ENCODE measurements at regions not wholly inside any gene's neighbourhood (a gene's known extent, or its start where the extent isn't known, plus 50 kb on each side); places are given as distances from the start of the nearest gene placed in this dataset.

DNA sequence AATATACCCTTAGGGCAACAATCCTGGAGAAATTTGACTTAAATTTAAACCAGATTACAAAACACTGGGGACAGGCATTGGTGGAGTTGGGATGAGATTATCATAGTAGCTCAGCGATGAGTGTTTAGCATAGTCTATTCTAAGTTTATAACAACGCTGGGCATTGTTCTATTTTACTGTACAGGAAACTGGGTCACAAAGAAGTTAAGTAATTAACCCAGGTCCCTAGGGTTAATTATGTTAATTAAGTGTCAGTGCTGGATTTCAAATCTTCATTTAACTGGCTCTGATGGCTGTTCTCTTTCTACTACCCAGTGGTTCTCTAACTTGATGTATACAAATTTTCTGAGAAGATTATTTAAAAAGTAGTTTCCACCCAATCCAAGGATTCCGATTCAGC, 388.9 kb downstream of the KCNRG start:
- H3K9me3 ChIP-seq (ENCODE audit: low read length), result no peaks in the 10 kb centered on the region
- H3F3A ChIP-seq (ENCODE audit: insufficient read depth, low read length), result no peaks in the 10 kb centered on the region
- H3K4me3 ChIP-seq (ENCODE audit: low read depth, low read length, poor library complexity, severe bottlenecking), result no peak overlapping the region
- H4K20me1 ChIP-seq (ENCODE audit: insufficient read depth, low read length), result no peaks in the 10 kb centered on the region
- peaks cover 42% of the 10 kb centered on the region for H3K4me1 ChIP-seq (ENCODE audit: insufficient read depth, low read length, severe bottlenecking)
- H3K4me2 ChIP-seq (ENCODE audit: low read length), result no peak overlapping the region
- H3K27ac ChIP-seq (ENCODE audit: low read depth, low read length, poor library complexity, severe bottlenecking), result no peak overlapping the region
- H3K79me2 ChIP-seq (ENCODE audit: insufficient read depth, low read length), result no peaks in the 10 kb centered on the region
- H3K9me2 ChIP-seq (ENCODE audit: low read depth, low read length), result no peaks in the 10 kb centered on the region
- no peaks in the 10 kb centered on the region for H3K27me3 ChIP-seq (ENCODE audit: insufficient read depth, low read length)
- no peak overlapping the region for H3K9ac ChIP-seq (ENCODE audit: low read length)
- no peaks in the 10 kb centered on the region for H3K36me3 ChIP-seq (ENCODE audit: insufficient read depth, low read length)
- no peak overlapping the region for H2AFZ ChIP-seq (ENCODE audit: low read length)
- no peak for TF ChIP-seq EZH2 (IDR thresholded peaks at IDR 0.05; ENCODE audit: borderline replicate concordance, low read length)
- no peak for TF ChIP-seq CTCF (IDR thresholded peaks at IDR 0.05; ENCODE audit: low read length)

DNA sequence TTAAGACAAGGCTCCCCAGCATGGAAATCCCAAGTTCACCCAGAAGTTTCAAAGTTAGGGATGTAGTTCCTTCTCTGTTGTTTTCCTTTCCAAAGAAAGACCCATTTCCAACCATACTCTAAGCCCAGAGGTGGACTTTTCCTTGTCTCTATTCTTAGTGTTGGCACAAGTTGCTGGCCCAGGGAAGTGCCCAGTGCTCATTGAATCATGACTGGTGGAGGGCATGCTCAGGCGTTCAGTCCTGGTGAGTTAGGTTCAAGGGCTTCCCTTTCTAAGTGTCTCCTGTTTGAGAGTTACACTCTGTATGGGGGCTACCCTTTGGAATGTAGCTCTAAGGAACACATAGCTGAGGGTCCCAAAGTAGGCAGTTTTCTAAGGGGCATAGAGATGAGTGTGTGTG, 389.5 kb downstream of the KCNRG start:
- no peaks in the 10 kb centered on the region for H3K9me2 ChIP-seq (ENCODE audit: low read depth, low read length)
- H4K20me1 ChIP-seq (ENCODE audit: insufficient read depth, low read length), result no peaks in the 10 kb centered on the region
- H3K79me2 ChIP-seq (ENCODE audit: insufficient read depth, low read length), result no peaks in the 10 kb centered on the region
- no peaks in the 10 kb centered on the region for H3K27me3 ChIP-seq (ENCODE audit: insufficient read depth, low read length)
- no peaks in the 10 kb centered on the region for H3F3A ChIP-seq (ENCODE audit: insufficient read depth, low read length)
- H2AFZ ChIP-seq (ENCODE audit: low read length), result no peak overlapping the region
- H3K4me1 ChIP-seq (ENCODE audit: insufficient read depth, low read length, severe bottlenecking), result peaks cover 48% of the 10 kb centered on the region
- H3K36me3 ChIP-seq (ENCODE audit: insufficient read depth, low read length), result no peaks in the 10 kb centered on the region
- no peak for TF ChIP-seq CTCF (IDR thresholded peaks at IDR 0.05; ENCODE audit: low read length)
- no peak for TF ChIP-seq EZH2 (IDR thresholded peaks at IDR 0.05; ENCODE audit: borderline replicate concordance, low read length)
- H3K27ac ChIP-seq (ENCODE audit: low read depth, low read length, poor library complexity, severe bottlenecking), result no peak overlapping the region
- no peak overlapping the region for H3K4me3 ChIP-seq (ENCODE audit: low read depth, low read length, poor library complexity, severe bottlenecking)
- no peak overlapping the region for H3K4me2 ChIP-seq (ENCODE audit: low read length)
- no peak overlapping the region for H3K9ac ChIP-seq (ENCODE audit: low read length)
- no peaks in the 10 kb centered on the region for H3K9me3 ChIP-seq (ENCODE audit: low read length)

GRCh38 chr13:50406831-50407230, 391.6 kb downstream of the KCNRG start:
- Histone ChIP-seq H3K27ac (ENCODE audit: low read depth, low read length, poor library complexity, severe bottlenecking) (no peak overlapping the region), H3K4me1 (ENCODE audit: insufficient read depth, low read length, severe bottlenecking) (peaks cover 33% of the 10 kb centered on the region), H2AFZ (ENCODE audit: low read length) (no peak overlapping the region), H3K79me2 (ENCODE audit: insufficient read depth, low read length) (no peaks in the 10 kb centered on the region), H3K36me3 (ENCODE audit: insufficient read depth, low read length) (no peaks in the 10 kb centered on the region), H3F3A (ENCODE audit: insufficient read depth, low read length) (no peaks in the 10 kb centered on the region), H3K4me3 (ENCODE audit: low read depth, low read length, poor library complexity, severe bottlenecking) (no peak overlapping the region), H3K4me2 (ENCODE audit: low read length) (no peak overlapping the region), H4K20me1 (ENCODE audit: insufficient read depth, low read length) (no peaks in the 10 kb centered on the region), H3K9ac (ENCODE audit: low read length) (no peak overlapping the region), H3K9me3 (ENCODE audit: low read length) (no peaks in the 10 kb centered on the region), H3K9me2 (ENCODE audit: low read depth, low read length) (no peaks in the 10 kb centered on the region), H3K27me3 (ENCODE audit: insufficient read depth, low read length) (no peaks in the 10 kb centered on the region)
- no peak for TF ChIP-seq EZH2 (IDR thresholded peaks at IDR 0.05; ENCODE audit: borderline replicate concordance, low read length)
- TF ChIP-seq CTCF (IDR thresholded peaks at IDR 0.05; ENCODE audit: low read length), result no peak

Data from OCI-LY1 (cell line).